ENCODE measurements at regions not wholly inside any gene's neighbourhood (a gene's known extent, or its start where the extent isn't known, plus 50 kb on each side); places are given as distances from the start of the nearest gene placed in this dataset.

DNA sequence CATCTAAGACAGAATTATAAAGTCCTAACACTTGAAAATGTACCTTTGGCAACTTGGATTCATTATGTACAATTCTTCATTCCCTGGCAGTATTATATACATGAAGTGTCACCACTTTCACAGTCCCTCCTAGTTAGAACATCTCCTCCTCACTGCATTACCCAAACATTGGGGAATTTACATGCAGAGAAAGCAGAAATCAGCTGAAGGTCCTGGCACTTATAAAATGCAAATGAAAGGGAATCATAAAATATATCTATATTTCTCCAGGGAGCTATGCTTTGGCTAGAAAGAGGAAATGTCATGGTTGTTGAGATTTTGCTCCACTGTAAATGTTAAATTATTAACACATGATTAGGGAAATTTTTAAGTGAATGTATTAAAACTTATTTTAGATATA, 835.6 kb upstream of the SLIT2 start:
- Histone ChIP-seq H3K27ac (ENCODE audit: low read length) (no peak overlapping the region), H3K9ac (ENCODE audit: low read length) (no peak overlapping the region), H3K9me3 (ENCODE audit: control insufficient read depth, low read depth, low read length) (no peaks in the 10 kb centered on the region), H3K27me3 (ENCODE audit: control insufficient read depth, insufficient read depth, low read length) (no peaks in the 10 kb centered on the region), H3K36me3 (ENCODE audit: control insufficient read depth, low read depth, low read length) (no peaks in the 10 kb centered on the region), H3K4me1 (ENCODE audit: control insufficient read depth, low read depth, low read length) (no peaks in the 10 kb centered on the region), H3K4me3 (ENCODE audit: low read length) (no peak overlapping the region)

DNA sequence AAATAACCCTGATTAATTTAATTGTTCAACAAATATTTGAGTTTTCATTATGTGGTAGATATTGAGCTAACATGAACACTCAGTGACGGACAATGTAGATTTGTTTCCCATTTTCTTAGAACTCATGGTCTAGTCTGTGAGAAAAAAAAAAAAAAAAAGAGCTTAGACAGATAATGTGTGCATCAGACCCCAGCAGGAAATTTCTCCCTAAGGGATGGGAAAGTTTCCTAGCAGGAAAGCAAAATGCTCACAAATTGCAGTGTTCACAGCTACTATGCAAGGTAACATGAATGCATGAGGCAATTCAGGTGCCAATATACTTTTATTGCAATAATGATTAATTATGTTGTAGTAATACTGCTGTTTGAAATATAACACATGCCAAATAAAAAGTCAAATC, 843.2 kb upstream of the SLIT2 start:
- no peaks in the 10 kb centered on the region for H3K27me3 ChIP-seq (ENCODE audit: control insufficient read depth, insufficient read depth, low read length)
- no peak overlapping the region for H3K4me3 ChIP-seq (ENCODE audit: low read length)
- no peak overlapping the region for H3K27ac ChIP-seq (ENCODE audit: low read length)
- H3K9me3 ChIP-seq (ENCODE audit: control insufficient read depth, low read depth, low read length): no peaks in the 10 kb centered on the region
- no peak overlapping the region for H3K9ac ChIP-seq (ENCODE audit: low read length)
- H3K4me1 ChIP-seq (ENCODE audit: control insufficient read depth, low read depth, low read length): no peaks in the 10 kb centered on the region
- H3K36me3 ChIP-seq (ENCODE audit: control insufficient read depth, low read depth, low read length): no peaks in the 10 kb centered on the region

DNA sequence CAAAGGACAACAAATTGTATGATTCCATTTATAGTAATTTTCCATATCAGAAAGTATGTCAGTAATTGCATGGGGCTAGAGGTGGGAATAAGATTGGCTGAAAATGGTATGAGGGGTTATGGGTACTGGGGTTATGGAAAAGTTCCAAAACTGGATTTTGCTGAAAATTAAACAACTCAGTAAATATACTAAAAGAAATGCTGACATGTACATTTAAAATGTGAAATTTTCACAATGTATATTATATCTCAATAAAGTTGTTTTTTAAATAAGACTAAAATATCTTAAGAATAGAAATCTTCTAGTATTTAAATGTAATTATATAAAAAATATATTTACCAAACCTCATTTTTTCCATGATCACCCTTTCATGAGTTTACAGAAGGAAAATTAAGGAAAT, 844.9 kb upstream of the SLIT2 start:
- H3K4me1 ChIP-seq (ENCODE audit: control insufficient read depth, low read depth, low read length): peaks cover 4% of the 10 kb centered on the region
- H3K4me3 ChIP-seq (ENCODE audit: low read length): no peak overlapping the region
- no peak overlapping the region for H3K9ac ChIP-seq (ENCODE audit: low read length)
- H3K9me3 ChIP-seq (ENCODE audit: control insufficient read depth, low read depth, low read length): no peaks in the 10 kb centered on the region
- no peak overlapping the region for H3K27ac ChIP-seq (ENCODE audit: low read length)
- H3K36me3 ChIP-seq (ENCODE audit: control insufficient read depth, low read depth, low read length): no peaks in the 10 kb centered on the region
- H3K27me3 ChIP-seq (ENCODE audit: control insufficient read depth, insufficient read depth, low read length): no peaks in the 10 kb centered on the region

DNA sequence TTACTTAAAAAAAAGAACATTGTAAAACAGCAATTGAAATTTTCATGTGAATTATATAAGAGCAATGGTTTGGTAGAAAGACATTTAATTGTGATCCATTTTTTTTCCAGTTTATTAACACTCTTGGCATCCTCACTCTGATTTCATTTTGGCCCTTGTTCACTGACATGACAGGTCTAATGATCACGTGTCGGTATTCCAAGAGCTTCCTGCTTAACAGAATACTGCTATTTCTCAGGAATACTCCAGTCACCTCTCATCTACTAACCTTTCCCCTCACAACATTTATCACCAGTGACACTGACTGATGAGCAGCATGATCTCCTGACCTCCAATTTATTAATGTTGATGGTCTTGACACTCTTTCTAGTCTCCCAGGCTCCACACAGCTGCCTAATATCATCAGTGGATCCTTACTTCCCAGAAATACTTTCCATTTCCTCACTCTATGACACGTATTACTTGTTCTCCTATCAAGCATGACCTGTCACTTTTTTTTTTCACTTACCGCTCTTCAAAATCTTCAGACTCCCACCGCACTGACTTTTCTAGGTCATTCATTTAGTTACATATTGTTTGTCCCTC, 847.8 kb upstream of the SLIT2 start:
- Histone ChIP-seq H3K27ac (ENCODE audit: low read length) (no peak overlapping the region), H3K27me3 (ENCODE audit: control insufficient read depth, insufficient read depth, low read length) (no peaks in the 10 kb centered on the region), H3K9ac (ENCODE audit: low read length) (no peak overlapping the region), H3K36me3 (ENCODE audit: control insufficient read depth, low read depth, low read length) (no peaks in the 10 kb centered on the region), H3K4me3 (ENCODE audit: low read length) (no peak overlapping the region), H3K9me3 (ENCODE audit: control insufficient read depth, low read depth, low read length) (no peaks in the 10 kb centered on the region), H3K4me1 (ENCODE audit: control insufficient read depth, low read depth, low read length) (peaks cover 4% of the 10 kb centered on the region)

DNA sequence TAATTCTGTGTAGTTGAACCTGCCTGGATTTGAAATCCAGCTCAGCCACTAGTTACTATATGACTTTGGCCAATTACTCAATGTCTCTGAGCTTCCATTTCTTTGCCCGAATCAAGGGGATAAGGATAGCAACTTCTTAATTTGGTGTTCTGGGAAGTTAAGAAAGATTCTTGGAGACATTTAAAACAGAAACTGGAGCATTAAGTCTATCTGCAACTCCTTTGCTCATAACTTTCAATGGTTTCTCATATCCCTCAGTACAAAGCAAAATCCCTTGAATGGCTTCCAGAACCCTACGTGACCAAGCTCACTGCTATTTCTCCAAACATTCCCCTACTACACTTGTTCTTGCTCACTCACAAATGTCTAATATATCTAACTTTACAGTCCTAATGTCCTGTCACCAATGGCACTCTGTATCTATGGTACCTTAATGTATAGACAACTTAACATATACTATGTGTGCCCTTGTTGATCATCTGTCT, 849.1 kb upstream of the SLIT2 start:
- Histone ChIP-seq H3K4me1 (ENCODE audit: control insufficient read depth, low read depth, low read length) (peaks cover 4% of the 10 kb centered on the region), H3K9ac (ENCODE audit: low read length) (no peak overlapping the region), H3K27me3 (ENCODE audit: control insufficient read depth, insufficient read depth, low read length) (no peaks in the 10 kb centered on the region), H3K4me3 (ENCODE audit: low read length) (no peak overlapping the region), H3K36me3 (ENCODE audit: control insufficient read depth, low read depth, low read length) (no peaks in the 10 kb centered on the region), H3K9me3 (ENCODE audit: control insufficient read depth, low read depth, low read length) (no peaks in the 10 kb centered on the region), H3K27ac (ENCODE audit: low read length) (no peak overlapping the region)

DNA sequence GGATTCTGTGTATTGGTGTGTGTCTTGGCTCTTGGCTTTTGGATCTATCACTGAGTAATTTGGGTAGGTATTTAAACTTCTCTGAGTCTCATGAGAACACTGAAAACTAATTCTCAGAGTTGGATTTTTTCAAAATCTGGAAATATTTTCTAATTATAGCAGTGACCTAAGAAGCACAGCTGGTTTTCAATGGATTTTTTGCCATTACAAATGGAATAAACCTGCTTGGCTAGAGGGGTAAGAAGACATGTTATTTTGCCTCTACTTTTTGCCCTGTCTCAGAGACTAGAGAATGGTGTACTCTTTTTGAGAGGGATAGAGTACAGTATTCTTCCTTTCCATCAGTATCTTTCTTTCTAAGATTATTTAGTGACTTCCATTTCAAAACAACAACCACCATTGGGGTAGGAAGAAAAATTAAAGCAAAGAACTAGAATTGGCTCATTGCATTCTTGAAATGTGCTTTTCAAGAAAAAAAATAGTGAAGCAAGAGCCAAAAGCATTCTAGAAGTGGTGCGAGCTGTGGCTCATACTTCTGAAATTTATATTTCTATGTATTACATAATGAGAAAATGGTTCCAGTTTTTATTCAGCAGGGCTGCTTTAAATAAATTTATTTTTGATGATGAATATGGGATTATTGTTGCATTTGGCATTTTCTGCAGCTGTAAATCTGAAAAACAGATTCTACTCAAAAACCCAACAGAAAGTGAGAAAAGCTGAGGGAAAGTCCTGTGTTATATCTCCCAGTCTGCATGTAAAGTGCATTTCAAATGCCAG, 850.2 kb upstream of the SLIT2 start:
- no peak overlapping the region for H3K27ac ChIP-seq (ENCODE audit: low read length)
- no peak overlapping the region for H3K4me3 ChIP-seq (ENCODE audit: low read length)
- H3K9me3 ChIP-seq (ENCODE audit: control insufficient read depth, low read depth, low read length): no peaks in the 10 kb centered on the region
- H3K4me1 ChIP-seq (ENCODE audit: control insufficient read depth, low read depth, low read length): peaks cover 4% of the 10 kb centered on the region
- H3K36me3 ChIP-seq (ENCODE audit: control insufficient read depth, low read depth, low read length): no peaks in the 10 kb centered on the region
- no peaks in the 10 kb centered on the region for H3K27me3 ChIP-seq (ENCODE audit: control insufficient read depth, insufficient read depth, low read length)
- H3K9ac ChIP-seq (ENCODE audit: low read length): no peak overlapping the region

DNA sequence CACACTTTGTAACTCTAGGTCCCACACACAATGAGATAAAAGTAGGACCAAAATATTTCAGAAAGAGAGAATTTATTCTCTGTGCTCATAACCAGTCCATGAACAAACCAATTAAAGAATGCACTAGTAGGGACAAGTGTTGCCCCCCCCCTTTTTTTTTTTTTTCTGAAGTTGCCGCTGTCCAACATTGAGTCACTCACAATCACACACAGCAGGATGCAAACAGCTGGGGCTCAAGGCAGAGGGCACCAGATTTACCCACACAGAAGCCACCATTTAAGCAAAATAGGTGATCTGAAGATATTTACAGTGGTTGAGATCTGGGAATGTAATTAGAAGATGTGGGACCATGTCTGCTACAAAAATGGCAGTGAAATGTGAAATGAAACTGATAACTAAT, 850.9 kb upstream of the SLIT2 start:
- Histone ChIP-seq H3K9ac (ENCODE audit: low read length) (no peak overlapping the region), H3K27ac (ENCODE audit: low read length) (no peak overlapping the region), H3K4me3 (ENCODE audit: low read length) (no peak overlapping the region), H3K27me3 (ENCODE audit: control insufficient read depth, insufficient read depth, low read length) (no peaks in the 10 kb centered on the region), H3K36me3 (ENCODE audit: control insufficient read depth, low read depth, low read length) (no peaks in the 10 kb centered on the region), H3K4me1 (ENCODE audit: control insufficient read depth, low read depth, low read length) (peaks cover 4% of the 10 kb centered on the region), H3K9me3 (ENCODE audit: control insufficient read depth, low read depth, low read length) (no peaks in the 10 kb centered on the region)

DNA sequence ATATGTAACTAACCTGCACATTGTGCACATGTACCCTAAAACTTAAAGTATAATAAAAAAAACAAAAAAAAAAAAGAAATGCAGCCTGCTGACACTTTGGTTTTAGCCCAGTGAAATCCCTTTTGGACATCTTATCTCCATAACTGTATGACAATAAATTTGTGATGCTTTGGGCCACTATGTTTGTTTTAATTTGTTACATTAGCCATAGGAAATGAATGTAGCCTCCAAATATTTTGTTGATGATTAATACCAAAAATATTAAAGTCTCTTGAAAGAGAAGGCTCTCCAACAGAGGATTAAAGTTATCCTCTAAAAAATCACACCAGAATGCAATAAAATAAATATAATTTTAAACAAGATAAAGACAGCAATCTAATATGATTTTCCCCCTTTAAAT, 852.7 kb upstream of the SLIT2 start:
- Histone ChIP-seq H3K36me3 (ENCODE audit: control insufficient read depth, low read depth, low read length) (no peaks in the 10 kb centered on the region), H3K4me3 (ENCODE audit: low read length) (no peak overlapping the region), H3K27ac (ENCODE audit: low read length) (no peak overlapping the region), H3K27me3 (ENCODE audit: control insufficient read depth, insufficient read depth, low read length) (no peaks in the 10 kb centered on the region), H3K9me3 (ENCODE audit: control insufficient read depth, low read depth, low read length) (no peaks in the 10 kb centered on the region), H3K4me1 (ENCODE audit: control insufficient read depth, low read depth, low read length) (peaks cover 4% of the 10 kb centered on the region), H3K9ac (ENCODE audit: low read length) (no peak overlapping the region)

DNA sequence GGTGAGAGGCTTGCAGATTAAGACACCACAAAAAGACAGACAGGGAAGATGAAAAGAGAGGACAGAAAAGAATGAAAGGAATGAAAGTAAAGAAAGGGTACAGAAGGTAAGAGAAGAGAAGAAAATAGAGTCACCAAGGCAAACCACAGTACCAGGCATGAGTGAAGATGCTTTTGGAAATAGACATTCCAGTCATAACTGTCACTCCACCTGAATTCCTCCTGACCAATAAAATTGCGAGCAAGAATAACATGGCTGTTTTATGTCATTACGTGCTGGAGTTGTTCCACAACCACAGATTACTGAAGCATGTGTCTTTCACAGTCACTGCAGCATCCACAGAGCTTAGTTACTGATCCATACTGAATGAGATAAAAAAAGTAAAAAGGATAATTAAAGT, 864.9 kb upstream of the SLIT2 start:
- no peak overlapping the region for H3K27ac ChIP-seq (ENCODE audit: low read length)
- H3K27me3 ChIP-seq (ENCODE audit: control insufficient read depth, insufficient read depth, low read length): no peaks in the 10 kb centered on the region
- H3K9ac ChIP-seq (ENCODE audit: low read length): no peak overlapping the region
- no peaks in the 10 kb centered on the region for H3K36me3 ChIP-seq (ENCODE audit: control insufficient read depth, low read depth, low read length)
- H3K4me3 ChIP-seq (ENCODE audit: low read length): no peak overlapping the region
- no peaks in the 10 kb centered on the region for H3K9me3 ChIP-seq (ENCODE audit: control insufficient read depth, low read depth, low read length)
- H3K4me1 ChIP-seq (ENCODE audit: control insufficient read depth, low read depth, low read length): no peaks in the 10 kb centered on the region

DNA sequence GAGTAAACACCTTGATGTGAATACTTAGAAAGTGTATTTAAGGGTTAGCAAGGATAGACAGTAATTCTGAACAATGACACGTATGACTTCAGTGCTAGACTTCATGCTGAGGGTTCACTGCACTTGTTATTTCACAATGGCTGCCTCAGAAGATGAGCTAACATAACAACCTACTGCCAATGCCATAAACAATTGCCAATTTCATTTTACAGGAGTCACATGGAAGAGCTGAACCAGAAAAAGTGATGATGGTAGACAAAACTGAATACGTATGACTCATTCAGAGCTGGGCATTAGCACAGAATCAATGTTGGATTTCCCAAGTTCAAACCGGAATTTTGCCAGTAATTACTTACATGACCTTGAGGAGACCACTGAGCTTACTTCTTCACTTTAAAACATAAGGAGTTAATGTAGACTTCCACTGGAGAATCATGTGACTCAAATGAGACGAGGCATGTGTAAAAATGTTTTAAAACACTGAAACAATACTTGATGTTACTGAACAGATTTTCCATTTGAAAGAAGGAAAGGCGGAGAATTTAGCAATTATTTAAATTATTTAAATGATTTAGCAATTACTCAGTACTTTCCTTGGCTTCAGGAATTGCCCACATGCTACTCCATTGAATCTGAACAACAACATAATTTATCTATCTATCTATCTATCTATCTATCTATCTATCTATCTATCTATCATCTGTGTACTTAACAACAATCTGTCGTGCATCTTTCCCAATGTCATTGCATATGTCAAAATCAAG, 868.5 kb upstream of the SLIT2 start:
- Histone ChIP-seq H3K9ac (ENCODE audit: low read length) (no peak overlapping the region), H3K36me3 (ENCODE audit: control insufficient read depth, low read depth, low read length) (no peaks in the 10 kb centered on the region), H3K9me3 (ENCODE audit: control insufficient read depth, low read depth, low read length) (no peaks in the 10 kb centered on the region), H3K4me1 (ENCODE audit: control insufficient read depth, low read depth, low read length) (no peaks in the 10 kb centered on the region), H3K4me3 (ENCODE audit: low read length) (no peak overlapping the region), H3K27me3 (ENCODE audit: control insufficient read depth, insufficient read depth, low read length) (no peaks in the 10 kb centered on the region), H3K27ac (ENCODE audit: low read length) (no peak overlapping the region)

DNA sequence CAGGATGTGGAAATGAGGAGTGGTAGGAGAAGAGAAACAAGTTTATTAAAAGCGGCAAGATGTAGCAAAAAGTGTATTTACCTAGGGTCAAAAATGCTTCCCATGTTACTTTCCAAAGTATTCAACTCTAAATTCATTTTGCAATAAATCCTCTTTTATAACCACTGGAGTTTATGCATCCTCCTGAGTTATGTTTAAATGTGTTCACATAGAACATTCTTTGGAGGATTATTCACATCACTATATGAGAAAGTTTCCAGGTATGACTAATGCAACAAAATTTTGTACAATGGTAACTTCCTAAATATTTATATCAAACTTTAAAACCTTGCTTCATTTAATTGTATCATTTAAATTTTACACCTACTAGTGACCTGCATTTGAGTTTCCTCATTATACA, 870.6 kb upstream of the SLIT2 start:
- Histone ChIP-seq H3K4me1 (ENCODE audit: control insufficient read depth, low read depth, low read length) (no peaks in the 10 kb centered on the region), H3K9me3 (ENCODE audit: control insufficient read depth, low read depth, low read length) (no peaks in the 10 kb centered on the region), H3K27me3 (ENCODE audit: control insufficient read depth, insufficient read depth, low read length) (no peaks in the 10 kb centered on the region), H3K27ac (ENCODE audit: low read length) (no peak overlapping the region), H3K4me3 (ENCODE audit: low read length) (no peak overlapping the region), H3K9ac (ENCODE audit: low read length) (no peak overlapping the region), H3K36me3 (ENCODE audit: control insufficient read depth, low read depth, low read length) (no peaks in the 10 kb centered on the region)

Measured in iPS-18a (cell line).